SK-N-SH (cell line): ENCODE measurements at regions not wholly inside any gene's neighbourhood (a gene's known extent, or its start where the extent isn't known, plus 50 kb on each side); places are given as distances from the start of the nearest gene placed in this dataset.

ENCODE experiments used
- small RNA-seq, 7 experiments: library from RNA; depleted of rRNA; stranded (forward); fragments of <200 nt; gene quantifications; one replicate each; pipeline ENCODE3, GENCODE V24; 2012

Small RNAs in the stretch of these regions (small RNA-seq; reads per million reads assigned to genes)
- 0 to 10.2 (median 0.10) reads per million in 7 experiments for gene RNU1-44P
